GM19324 (cell line): ENCODE measurements at regions not wholly inside any gene's neighbourhood (a gene's known extent, or its start where the extent isn't known, plus 50 kb on each side); places are given as distances from the start of the nearest gene placed in this dataset.

Experiments used
- ATAC-seq: cut with Tn5 transposase; IDR thresholded peaks from one replicate; pipeline ENCODE4 v1.9.1; 2021; ENCODE audit warnings: mild to moderate bottlenecking, moderate library complexity; ENCODE audit not compliant: unreplicated experiment, low FRiP score

- ATAC-seq, result no peak
Observed at GRCh38 chr16:85350973-85351372, 238.7 kb upstream of the CIBAR2 start.

- no peak for ATAC-seq
Observed at GRCh38 chr16:85353013-85353412, 240.7 kb upstream of the CIBAR2 start.

GRCh38 chr16:85353839-85354685, 241.8 kb upstream of the CIBAR2 start:
- no peak for ATAC-seq

GRCh38 chr16:85354686-85355514, 242.6 kb upstream of the CIBAR2 start:
- no peak for ATAC-seq

GRCh38 chr16:85355515-85355837, 243.2 kb upstream of the CIBAR2 start:
- ATAC-seq, result no peak

- ATAC-seq, result no peak
Observed at GRCh38 chr16:85356157-85356556, 243.9 kb upstream of the CIBAR2 start.

GRCh38 chr16:85357323-85357722, 245.1 kb upstream of the CIBAR2 start:
- no peak for ATAC-seq

- ATAC-seq, result no peak
Observed at GRCh38 chr16:85357924-85358505, 245.7 kb upstream of the CIBAR2 start.

- ATAC-seq, result no peak
Observed at GRCh38 chr16:85358704-85359146, 246.5 kb upstream of the CIBAR2 start.

- ATAC-seq, result no peak
Observed at GRCh38 chr16:85359147-85359822, 247.0 kb upstream of the CIBAR2 start.

GRCh38 chr16:85360323-85361277, 248.3 kb upstream of the CIBAR2 start:
- ATAC-seq, result no peak

- ATAC-seq, result no peak
Observed at GRCh38 chr16:85361441-85362118, 249.3 kb upstream of the CIBAR2 start.

- ATAC-seq, result no peak
Observed at GRCh38 chr16:85362443-85362842, 250.2 kb upstream of the CIBAR2 start.

- ATAC-seq, result no peak
Observed at GRCh38 chr16:85363427-85363826, 249.7 kb upstream of the GSE1 start.

GRCh38 chr16:85363881-85364280, 249.2 kb upstream of the GSE1 start:
- ATAC-seq, result no peak

- no peak for ATAC-seq
Observed at GRCh38 chr16:85364323-85365040, 248.6 kb upstream of the GSE1 start.

- no peak for ATAC-seq
Observed at GRCh38 chr16:85365120-85365519, 248.0 kb upstream of the GSE1 start.

- no peak for ATAC-seq
Observed at GRCh38 chr16:85366031-85366763, 246.9 kb upstream of the GSE1 start.
